GM18499 (cell line): ENCODE measurements at regions not wholly inside any gene's neighbourhood (a gene's known extent, or its start where the extent isn't known, plus 50 kb on each side); places are given as distances from the start of the nearest gene placed in this dataset.

Experiments
- ATAC-seq: cut with Tn5 transposase; IDR thresholded peaks from one replicate; pipeline ENCODE4 v1.9.1; 2021; ENCODE audit warnings: moderate number of reproducible peaks; ENCODE audit not compliant: insufficient read depth, unreplicated experiment

- no peak for ATAC-seq
These were observed 172.2 kb downstream of the KCNRG start for GRCh38 chr13:50187352-50188029.

GRCh38 chr13:50188696-50189095 lies 173.5 kb downstream of the KCNRG start:
- no peak for ATAC-seq

GRCh38 chr13:50189450-50189849 lies 174.2 kb downstream of the KCNRG start:
- ATAC-seq, result no peak

- ATAC-seq, result no peak
These were observed 175.8 kb downstream of the KCNRG start for GRCh38 chr13:50191004-50191403.

- ATAC-seq, result no peak
These were observed 177.1 kb downstream of the KCNRG start for GRCh38 chr13:50192272-50192813.

- ATAC-seq, result no peak
These were observed 179.8 kb downstream of the KCNRG start for GRCh38 chr13:50195045-50195444.

- ATAC-seq, result no peak
These were observed 180.9 kb downstream of the KCNRG start for GRCh38 chr13:50196118-50196517.

- ATAC-seq, result no peak
These were observed 182.5 kb downstream of the KCNRG start for GRCh38 chr13:50197705-50198104.

GRCh38 chr13:50198508-50198907 lies 183.3 kb downstream of the KCNRG start:
- no peak for ATAC-seq

- no peak for ATAC-seq
These were observed 185.3 kb downstream of the KCNRG start for GRCh38 chr13:50200569-50200968.

- no peak for ATAC-seq
These were observed 185.7 kb downstream of the KCNRG start for GRCh38 chr13:50200988-50201387.

GRCh38 chr13:50202485-50202884 lies 187.2 kb downstream of the KCNRG start:
- no peak for ATAC-seq

GRCh38 chr13:50203256-50203941 lies 188.2 kb downstream of the KCNRG start:
- ATAC-seq, result no peak

- no peak for ATAC-seq
These were observed 190.3 kb downstream of the KCNRG start for GRCh38 chr13:50205581-50205980.

GRCh38 chr13:50208826-50209335 lies 193.6 kb downstream of the KCNRG start:
- no peak for ATAC-seq

GRCh38 chr13:50209631-50210030 lies 194.4 kb downstream of the KCNRG start:
- ATAC-seq, result no peak

GRCh38 chr13:50213526-50213925 lies 198.3 kb downstream of the KCNRG start:
- ATAC-seq, result no peak

- no peak for ATAC-seq
These were observed 199.3 kb downstream of the KCNRG start for GRCh38 chr13:50214514-50214913.

GRCh38 chr13:50215399-50215798 lies 200.2 kb downstream of the KCNRG start:
- ATAC-seq, result no peak

- ATAC-seq, result no peak
These were observed 204.5 kb downstream of the KCNRG start for GRCh38 chr13:50219743-50220142.

GRCh38 chr13:50220938-50221337 lies 205.7 kb downstream of the KCNRG start:
- no peak for ATAC-seq
